ENCODE measurements at regions not wholly inside any gene's neighbourhood (a gene's known extent, or its start where the extent isn't known, plus 50 kb on each side); places are given as distances from the start of the nearest gene placed in this dataset.

DNA sequence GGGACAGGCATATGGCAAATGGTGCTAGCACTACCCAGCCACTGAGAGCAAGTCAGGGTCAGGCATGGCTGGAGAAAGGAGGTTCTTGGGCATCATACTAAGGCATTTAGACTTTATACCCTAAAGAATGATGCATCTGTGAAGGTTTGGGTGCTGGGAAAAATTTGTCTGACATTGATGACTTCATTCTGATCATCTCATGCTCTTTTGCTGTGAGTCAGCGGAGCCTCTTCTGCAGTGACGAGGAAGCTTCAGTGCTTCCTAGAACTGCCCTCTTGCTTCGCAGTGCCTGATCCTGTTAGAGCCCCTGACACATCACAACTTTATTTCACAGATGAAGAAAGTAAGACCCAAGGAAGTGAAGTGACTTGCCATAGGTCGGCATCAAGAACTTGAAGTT is 266.6 kb upstream of the GAS1 start:
- no peak for DNase-seq

More for the DNA sequence above, 266.6 kb upstream of the GAS1 start:
- no peak overlapping the region for H4K8ac ChIP-seq (replicated peaks; ENCODE audit: insufficient read length, low read depth, low read length)
- Mint-ChIP-seq H3K4me1 (peaks cover 4 to 33% of the 10 kb centered on the region in 2 experiments), H3K27me3 (ENCODE audit: low read depth) (peaks cover 8% of the 10 kb centered on the region), H3K27ac (no peak overlapping the region; a peak in 1 of 7 replicates), H3K4me3 (no peak overlapping the region), H3K9me3 (no peaks in the 10 kb centered on the region), H3K36me3 (ENCODE audit: insufficient read depth in 1 of 3, low read depth in 3 of 3) (no peaks in the 10 kb centered on the region)
- H3K4me1 ChIP-seq (ENCODE audit: insufficient read depth, low read length): no peaks in the 10 kb centered on the region; the same call in none of the 2 replicates
- no peak for TF ChIP-seq CTCF (conservative IDR thresholded peaks at IDR 0.05)
- no peak overlapping the region for H4K5ac ChIP-seq (ENCODE audit: insufficient read length, low read depth, low read length)
- H3K79me1 ChIP-seq (ENCODE audit: insufficient read depth, low read depth, low read length, poor library complexity, severe bottlenecking): no peaks in the 10 kb centered on the region
- no peak overlapping the region for H2AFZ ChIP-seq (ENCODE audit: low read length)
- no peaks in the 10 kb centered on the region for H3K23me2 ChIP-seq (ENCODE audit: insufficient read length, low read depth, low read length, poor library complexity, severe bottlenecking)
- H3K14ac ChIP-seq (ENCODE audit: insufficient read depth, low read length): no peak overlapping the region
- H3K23ac ChIP-seq (ENCODE audit: insufficient read length, low read depth, low read length): no peak overlapping the region
- WGBS (ENCODE audit: extremely low coverage, insufficient read length, low lambda C conversion rate): no CpG with 5 or more reads among the region's 4 CpGs
- no peak overlapping the region for H3T11ph ChIP-seq (ENCODE audit: low read length)
- H2BK120ac ChIP-seq (ENCODE audit: low read depth, low read length, poor library complexity, severe bottlenecking): no peak overlapping the region
- H3K4me2 ChIP-seq (ENCODE audit: insufficient read depth, insufficient read length, low read length): no peak overlapping the region
- no peak overlapping the region for H3K56ac ChIP-seq (ENCODE audit: insufficient read length, low read depth, low read length)
- H3K9ac ChIP-seq (ENCODE audit: extremely low read depth, insufficient read length, low read length): no peak overlapping the region
- H2BK20ac ChIP-seq (ENCODE audit: low read depth, low read length, poor library complexity, severe bottlenecking): no peak overlapping the region
- no peak overlapping the region for H4K91ac ChIP-seq (ENCODE audit: insufficient read length, low read depth, low read length)
- no peaks in the 10 kb centered on the region for H3K27me3 ChIP-seq (ENCODE audit: insufficient read depth, low read length)
- no peak overlapping the region for H2BK15ac ChIP-seq (ENCODE audit: low read depth, low read length)
- no peak overlapping the region for H2BK12ac ChIP-seq (ENCODE audit: insufficient read length, low read depth, low read length)
- H2AK5ac ChIP-seq (ENCODE audit: insufficient read length, low read length): no peak overlapping the region
- no peaks in the 10 kb centered on the region for H3K79me2 ChIP-seq (ENCODE audit: insufficient read depth, low read length)
- no peak overlapping the region for H3K4ac ChIP-seq (ENCODE audit: low read depth, low read length)
- H3K9me3 ChIP-seq (ENCODE audit: control insufficient read depth, low read depth, low read length): no peaks in the 10 kb centered on the region
- no peaks in the 10 kb centered on the region for H4K20me1 ChIP-seq (ENCODE audit: control insufficient read depth, insufficient read depth, insufficient read length)
- H3K18ac ChIP-seq (ENCODE audit: insufficient read length, low read depth, low read length): no peak overlapping the region
- no peak overlapping the region for H3K27ac ChIP-seq (ENCODE audit: insufficient read length, low read depth, low read length)
- H2BK5ac ChIP-seq (ENCODE audit: insufficient read length, low read length): no peak overlapping the region
